ENCODE measurements at regions not wholly inside any gene's neighbourhood (a gene's known extent, or its start where the extent isn't known, plus 50 kb on each side); places are given as distances from the start of the nearest gene placed in this dataset.

DNA sequence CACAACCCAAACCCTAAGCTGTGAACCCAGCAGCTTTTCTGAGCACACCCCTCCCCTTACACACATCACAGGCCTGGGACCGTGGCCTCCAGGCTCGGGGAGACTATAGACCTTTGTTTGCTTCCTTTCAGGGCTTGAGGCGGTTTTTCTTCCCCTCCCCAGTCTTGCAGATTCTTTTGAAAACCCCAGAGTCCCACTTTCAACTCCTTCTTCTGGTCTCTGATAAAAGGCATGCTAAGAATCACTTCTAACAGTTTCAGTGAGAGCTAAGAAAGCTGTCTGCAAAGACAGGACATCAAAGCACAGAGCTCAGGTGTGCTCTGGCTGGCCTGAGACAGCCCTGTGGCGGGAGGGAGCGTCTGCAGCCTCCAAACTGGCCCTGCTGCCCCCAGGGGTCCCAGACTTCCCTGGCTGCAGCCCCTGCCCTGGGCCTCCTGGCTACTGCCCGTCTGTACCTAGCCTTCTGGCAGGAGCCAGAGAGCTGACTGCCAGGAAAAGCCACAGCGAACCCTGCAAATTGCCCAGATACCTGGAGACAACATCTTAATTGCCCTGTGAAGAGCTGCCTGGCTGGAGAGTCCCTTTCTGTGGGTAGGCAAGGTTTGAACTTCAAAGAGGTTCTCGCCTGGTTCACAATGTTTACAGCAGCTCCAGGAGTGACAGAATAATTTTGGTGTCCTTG, 138.9 kb downstream of the GADD45G start:
- DNase-seq (peak in 1 of 3 donors; percentile 44), ATAC-seq (ENCODE audit: insufficient read depth, low FRiP score) (no peak)

DNA sequence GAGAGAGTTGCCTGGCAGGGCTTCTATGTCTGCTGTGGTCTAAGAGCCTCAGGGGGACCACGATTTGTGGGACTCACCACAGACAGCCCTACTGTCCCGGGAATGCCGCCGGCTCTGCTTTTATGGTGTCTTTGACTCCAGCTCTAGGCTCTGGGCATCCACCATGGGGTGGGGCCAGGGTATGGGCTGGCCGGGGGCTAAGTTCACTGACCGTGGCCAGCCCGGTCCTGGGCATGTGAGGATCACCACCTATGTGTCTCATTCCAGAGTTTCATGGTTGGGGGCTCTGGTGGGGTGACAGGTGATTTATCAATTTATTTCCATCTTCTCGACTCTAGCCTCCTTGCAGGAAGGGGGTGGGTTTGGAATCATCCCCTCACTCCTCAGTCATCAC, 139.4 kb downstream of the GADD45G start:
- Histone ChIP-seq H3K9me3 (ENCODE audit: control insufficient read depth in 4 of 4, insufficient read depth in 3 of 4, low read length in 3 of 4) (peaks cover 0 to 6% (median under 1%) of the 10 kb centered on the region in 4 donors), H3K36me3 (ENCODE audit: control insufficient read depth in 4 of 4, insufficient read depth in 4 of 4, low read length in 4 of 4) (no peaks in the 10 kb centered on the region), H3K27ac (ENCODE audit: low read depth in 1 of 2, low read length in 1 of 2) (no peak overlapping the region), H3K4me3 (no peak overlapping the region), H3K4me1 (ENCODE audit: control insufficient read depth in 5 of 5, insufficient read depth in 5 of 5, low read length in 5 of 5) (peaks cover 3 to 47% (median 17%) of the 10 kb centered on the region in 5 donors), H3K27me3 (ENCODE audit: control insufficient read depth in 3 of 3, insufficient read depth in 3 of 3, low read length in 2 of 3) (no peaks in the 10 kb centered on the region), H3K9ac (ENCODE audit: insufficient read depth in 1 of 2, low read length in 2 of 2) (no peak overlapping the region)
- 88 to 98% methylated on average over 8 of the region's 8 CpGs for WGBS, 2 donors
- DNase-seq (no peak), ATAC-seq (ENCODE audit: insufficient read depth, low FRiP score) (no peak)
- TF ChIP-seq, protein P1, sequence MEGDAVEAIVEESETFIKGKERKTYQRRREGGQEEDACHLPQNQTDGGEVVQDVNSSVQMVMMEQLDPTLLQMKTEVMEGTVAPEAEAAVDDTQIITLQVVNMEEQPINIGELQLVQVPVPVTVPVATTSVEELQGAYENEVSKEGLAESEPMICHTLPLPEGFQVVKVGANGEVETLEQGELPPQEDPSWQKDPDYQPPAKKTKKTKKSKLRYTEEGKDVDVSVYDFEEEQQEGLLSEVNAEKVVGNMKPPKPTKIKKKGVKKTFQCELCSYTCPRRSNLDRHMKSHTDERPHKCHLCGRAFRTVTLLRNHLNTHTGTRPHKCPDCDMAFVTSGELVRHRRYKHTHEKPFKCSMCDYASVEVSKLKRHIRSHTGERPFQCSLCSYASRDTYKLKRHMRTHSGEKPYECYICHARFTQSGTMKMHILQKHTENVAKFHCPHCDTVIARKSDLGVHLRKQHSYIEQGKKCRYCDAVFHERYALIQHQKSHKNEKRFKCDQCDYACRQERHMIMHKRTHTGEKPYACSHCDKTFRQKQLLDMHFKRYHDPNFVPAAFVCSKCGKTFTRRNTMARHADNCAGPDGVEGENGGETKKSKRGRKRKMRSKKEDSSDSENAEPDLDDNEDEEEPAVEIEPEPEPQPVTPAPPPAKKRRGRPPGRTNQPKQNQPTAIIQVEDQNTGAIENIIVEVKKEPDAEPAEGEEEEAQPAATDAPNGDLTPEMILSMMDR (IDR thresholded peaks at IDR 0.05; ENCODE audit: control extremely low read depth, extremely low read depth) = no peak

More for the DNA sequence above, 138.9 kb downstream of the GADD45G start:
- H3K9me3 ChIP-seq (ENCODE audit: control insufficient read depth in 4 of 4, insufficient read depth in 3 of 4, low read length in 3 of 4) = peaks cover 0 to 6% (median under 1%) of the 10 kb centered on the region in 4 donors
- peaks cover 3 to 42% (median 12%) of the 10 kb centered on the region in 5 donors for H3K4me1 ChIP-seq (ENCODE audit: control insufficient read depth in 5 of 5, insufficient read depth in 5 of 5, low read length in 5 of 5)
- H3K36me3 ChIP-seq (ENCODE audit: control insufficient read depth in 4 of 4, insufficient read depth in 4 of 4, low read length in 4 of 4) = no peaks in the 10 kb centered on the region
- no peak overlapping the region for H3K4me3 ChIP-seq
- H3K27me3 ChIP-seq (ENCODE audit: control insufficient read depth in 3 of 3, insufficient read depth in 3 of 3, low read length in 2 of 3) = no peaks in the 10 kb centered on the region
- H3K9ac ChIP-seq (ENCODE audit: insufficient read depth in 1 of 2, low read length in 2 of 2) = no peak overlapping the region
- 65 to 70% methylated on average over 8 of the region's 8 CpGs for WGBS, 2 donors
- H3K27ac ChIP-seq (ENCODE audit: low read depth in 1 of 2, low read length in 1 of 2) = no peak overlapping the region
- TF ChIP-seq, protein P1 (IDR thresholded peaks at IDR 0.05; ENCODE audit: control extremely low read depth, extremely low read depth) = no peak

DNA sequence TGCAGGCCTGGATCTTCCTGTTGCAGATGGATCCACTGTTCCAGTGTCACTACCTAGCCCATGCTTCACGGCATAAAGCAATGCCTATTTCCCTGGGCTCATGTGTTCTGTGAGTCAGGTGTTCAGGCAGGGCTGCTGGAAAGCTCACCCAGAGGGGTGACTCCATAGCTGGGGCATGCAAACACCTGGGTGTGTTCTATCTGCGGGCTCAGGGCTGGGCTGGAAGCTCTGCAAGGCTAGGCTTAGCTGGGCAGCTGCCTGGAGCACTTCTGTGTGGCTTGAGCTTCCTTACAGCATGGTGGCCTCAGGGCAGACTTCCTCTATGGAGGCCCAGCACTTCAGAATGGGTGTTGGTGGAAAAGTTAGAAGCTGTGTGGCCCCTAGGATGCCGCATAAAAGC, 139.9 kb downstream of the GADD45G start:
- DNase-seq = no peak
- H3K27me3 ChIP-seq (ENCODE audit: control insufficient read depth in 3 of 3, insufficient read depth in 3 of 3, low read length in 2 of 3) = no peaks in the 10 kb centered on the region
- peaks cover 0 to 6% (median under 1%) of the 10 kb centered on the region in 4 donors for H3K9me3 ChIP-seq (ENCODE audit: control insufficient read depth in 4 of 4, insufficient read depth in 3 of 4, low read length in 3 of 4)
- no peak for ATAC-seq (ENCODE audit: insufficient read depth, low FRiP score)
- peaks cover 3 to 52% (median 21%) of the 10 kb centered on the region in 5 donors for H3K4me1 ChIP-seq (ENCODE audit: control insufficient read depth in 5 of 5, insufficient read depth in 5 of 5, low read length in 5 of 5)
- H3K9ac ChIP-seq (ENCODE audit: insufficient read depth in 1 of 2, low read length in 2 of 2) = no peak overlapping the region
- TF ChIP-seq, protein P1 (IDR thresholded peaks at IDR 0.05; ENCODE audit: control extremely low read depth, extremely low read depth) = no peak
- no peak overlapping the region for H3K27ac ChIP-seq (ENCODE audit: low read depth in 1 of 2, low read length in 1 of 2)
- H3K36me3 ChIP-seq (ENCODE audit: control insufficient read depth in 4 of 4, insufficient read depth in 4 of 4, low read length in 4 of 4) = no peaks in the 10 kb centered on the region
- 98 to 100% methylated on average over 3 of the region's 3 CpGs for WGBS, 2 donors
- H3K4me3 ChIP-seq = no peak overlapping the region
